HepG2 (cell line): ENCODE measurements at regions not wholly inside any gene's neighbourhood (a gene's known extent, or its start where the extent isn't known, plus 50 kb on each side); places are given as distances from the start of the nearest gene placed in this dataset.

ENCODE experiments used
- ATAC-seq: fragments of 200-7000 bp; cut with Tn5 transposase; 3 replicates; pipeline ENCODE4 v1.9.1; 2020; ENCODE audit warnings: mild to moderate bottlenecking, moderate library complexity
- BruUV-seq: library from RNA; stranded (reverse); fragments of 400-500 nt; replicated peaks from 2 replicates; lab custom pipeline; 2021; lab: Mats Ljungman, UMichigan
- CTCF ChIA-PET: fragments of 300-600 bp; formaldehyde crosslinking; extraction: SDS; loops from one replicate; lab custom pipeline; 2021; ENCODE audit warnings: low total read pairs, inconsistent platforms, low intra/inter-chr PET ratio; lab: Yijun Ruan, JAX
- POLR2A ChIA-PET: fragments of 350-600 bp; sonication (Branson Sonifier 250); formaldehyde crosslinking; loops from one replicate; lab custom pipeline; 2020; ENCODE audit warnings: antibody characterized with exemption, inconsistent platforms; lab: Yijun Ruan, JAX
- DNase-seq: peaks from one replicate; pipeline ENCODE4 v3.0.0-alpha.2; 2015; ENCODE audit warnings: low spot score
- FAIRE-seq: peaks from 3 replicates; lab custom pipeline; 2011; peaks lifted over from hg19 to GRCh38; lab: Jason Lieb, UNC
- H2AFZ ChIP-seq: one replicate; pipeline ENCODE4 v1.6.1; 2011; ENCODE audit warnings: low read length, inconsistent platforms
- H3K27ac ChIP-seq: fragments of 300-600 bp; 3 replicates; pipeline ENCODE4 v1.8.0; 2011; ENCODE audit warnings: mixed run types, mild to moderate bottlenecking, mixed read lengths, low read length, inconsistent platforms; ENCODE audit not compliant: insufficient read depth; ENCODE audit errors: extremely low read length
- H3K27me3 ChIP-seq, 2 experiments: fragments of 200-600 bp in 1 of 2; 2 replicates in 1 of 2; 3 replicates in 1 of 2; pipeline versions ENCODE4 v1.6.0 to v1.8.0; 2011; ENCODE audit warnings: low read length in 2 of 2, mild to moderate bottlenecking in 2 of 2, moderate library complexity in 2 of 2, inconsistent platforms in 1 of 2; ENCODE audit not compliant: insufficient read depth in 2 of 2, control insufficient read depth in 1 of 2
- H3K36me3 ChIP-seq, 2 experiments: fragments of 200-600 bp in 1 of 2; replicated peaks in 1 of 2; 2 replicates in 1 of 2; 3 replicates in 1 of 2; pipeline versions ENCODE4 v1.5.1 to v1.8.0; 2011; ENCODE audit warnings: low read length in 2 of 2, inconsistent platforms in 1 of 2; ENCODE audit not compliant: insufficient read depth in 2 of 2, control insufficient read depth in 1 of 2
- H3K4me1 ChIP-seq: 2 replicates; pipeline ENCODE4 v1.5.1; 2012; ENCODE audit warnings: low read length, inconsistent platforms; ENCODE audit not compliant: insufficient read depth
- H3K4me2 ChIP-seq: 2 replicates; pipeline ENCODE4 v1.6.0; 2011; ENCODE audit warnings: low read depth, low read length, inconsistent platforms
- H3K4me3 ChIP-seq, 3 experiments: fragments of 200-600 bp in 1 of 3; sonication (generic), shearing (Covaris generic) in 1 of 3; replicated peaks in 1 of 3; 2 replicates each; pipeline ENCODE4 v1.5.1; 2011 to 2016; ENCODE audit warnings: low read length in 3 of 3, inconsistent platforms in 2 of 3, low read depth in 2 of 3, mild to moderate bottlenecking in 2 of 3, control low read depth in 1 of 3, mixed read lengths in 1 of 3; ENCODE audit not compliant: insufficient read depth in 1 of 3
- H3K79me2 ChIP-seq: one replicate; pipeline ENCODE4 v1.6.1; 2011; ENCODE audit warnings: low read length, inconsistent platforms; ENCODE audit not compliant: insufficient read depth
- H3K9ac ChIP-seq: 2 replicates; pipeline ENCODE4 v1.6.0; 2011; ENCODE audit warnings: mild to moderate bottlenecking, low read depth, low read length, inconsistent platforms; ENCODE audit not compliant: insufficient read depth
- H3K9me3 ChIP-seq: 2 replicates; pipeline ENCODE4 v1.5.1; 2012; ENCODE audit warnings: mild to moderate bottlenecking, low read length
- H4K20me1 ChIP-seq: 2 replicates; pipeline ENCODE4 v1.6.0; 2011; ENCODE audit warnings: inconsistent platforms, mild to moderate bottlenecking, low read length, moderate library complexity; ENCODE audit not compliant: insufficient read depth
- ARID4A ChIP-seq: sonication (generic); formaldehyde crosslinking; IDR thresholded peaks from 2 replicates; pipeline ENCODE4 v1.5.0; 2020; ENCODE audit warnings: mild to moderate bottlenecking, missing genetic modification reagents, borderline replicate concordance
- CCAR2 ChIP-seq: fragments of 200-400 bp; formaldehyde crosslinking; optimal IDR thresholded peaks from 2 replicates; pipeline ENCODE3; 2018; ENCODE audit warnings: low read depth, mild to moderate bottlenecking, low read length, moderate library complexity
- FOSL2 ChIP-seq: sonication (generic); formaldehyde crosslinking; IDR thresholded peaks from 2 replicates; pipeline ENCODE4 v1.4.0; 2020; ENCODE audit warnings: missing genetic modification reagents
- HNF4A ChIP-seq: sonication (generic); formaldehyde crosslinking; IDR thresholded peaks from 2 replicates; pipeline ENCODE4 v1.4.0; 2020; ENCODE audit warnings: missing genetic modification reagents
- MAFF ChIP-seq: IDR thresholded peaks from 2 replicates; pipeline ENCODE4 v1.6.1; 2011; ENCODE audit warnings: low read depth, low read length, improper control_type of control experiment
- MAFK ChIP-seq, 2 experiments: IDR thresholded peaks in 1 of 2; conservative IDR thresholded peaks in 1 of 2; 2 replicates each; pipeline ENCODE4 v1.6.1; 2011; ENCODE audit warnings: improper control_type of control experiment in 2 of 2, low read length in 2 of 2
- SOX6 ChIP-seq, 2 experiments: fragments of 450-650 bp in 1 of 2; sonication (generic) in 1 of 2; formaldehyde crosslinking in 1 of 2; IDR thresholded peaks; 2 replicates each; pipeline versions ENCODE4 v1.4.0 to v1.6.1; 2017 to 2020; ENCODE audit warnings: antibody characterized with exemption in 1 of 2, mild to moderate bottlenecking in 1 of 2, missing genetic modification reagents in 1 of 2
- TCF7L2 ChIP-seq: IDR thresholded peaks from 2 replicates; pipeline ENCODE4 v1.6.1; 2011; ENCODE audit warnings: mild to moderate bottlenecking, low read depth, low read length, moderate library complexity
- THAP11 ChIP-seq: IDR thresholded peaks from 2 replicates; pipeline ENCODE4 v1.6.1; 2016; ENCODE audit warnings: missing biosample characterization, missing genetic modification reagents
- YEATS2 ChIP-seq: sonication (generic); formaldehyde crosslinking; IDR thresholded peaks from 2 replicates; pipeline ENCODE4 v1.4.0; 2020; ENCODE audit warnings: missing genetic modification reagents, borderline replicate concordance
- ZNF644 ChIP-seq: IDR thresholded peaks from 2 replicates; pipeline ENCODE4 v1.6.1; 2016; ENCODE audit warnings: low read depth
- ZNF746 ChIP-seq: sonication (generic); formaldehyde crosslinking; IDR thresholded peaks from 2 replicates; pipeline ENCODE4 v1.8.0; 2022; ENCODE audit warnings: mild to moderate bottlenecking, missing genetic modification reagents
- WGBS: methylation state at CpG from one replicate; pipeline ENCODE4 v1.1.6; 2017; ENCODE audit warnings: low lambda C conversion rate; 5-methylcytosine and 5-hydroxymethylcytosine counted together
- in situ Hi-C: cut with HindIII; loops from 2 replicates; pipeline ENCODE4 v1.10.0; 2017; ENCODE audit warnings: low pct_unique_long_range_greater_than_20kb; ENCODE audit not compliant: extremely low pct_ligation_motif_present
- intact Hi-C: fragments of 100-400 bp; cut with micrococcal nuclease; formaldehyde crosslinking; loops from one replicate; pipeline ENCODE4 v1.10.0; 2022; ENCODE audit not compliant: unreplicated experiment
- TF ChIP-seq, protein P1 (sequence below): sonication (generic); formaldehyde crosslinking; IDR thresholded peaks from 2 replicates; pipeline ENCODE4 v1.5.1; 2020; ENCODE audit warnings: mild to moderate bottlenecking, missing genetic modification reagents, moderate library complexity
- TF ChIP-seq, protein P2 (sequence below): sonication (generic); formaldehyde crosslinking; conservative IDR thresholded peaks from 2 replicates; pipeline ENCODE4 v1.4.0; 2020; ENCODE audit warnings: missing genetic modification reagents

GRCh38 chr11:86174101-86175046 is 70.2 kb upstream of the EED start:
- CTCF ChIA-PET, result no interaction called here
- no peaks in the 10 kb centered on the region for H3K36me3 ChIP-seq
- FAIRE-seq, result peak; percentile 15
- POLR2A ChIA-PET, result no interaction called here
- WGBS, result 13% methylated on average over 5 of the region's 8 CpGs
- H3K9me3 ChIP-seq, result no peaks in the 10 kb centered on the region
- DNase-seq, result peak; percentile 61
- H3K27ac ChIP-seq, result no peak overlapping the region
- intact Hi-C loops (no loop called here), in situ Hi-C loops (no loop called here)
- ATAC-seq, result peak; percentile 91
- H2AFZ ChIP-seq, result no peak overlapping the region
- no peaks in the 10 kb centered on the region for H3K79me2 ChIP-seq
- peak overlapping the region; percentile 42 for H3K4me2 ChIP-seq
- no peak overlapping the region for H3K9ac ChIP-seq
- peaks cover 40% of the 10 kb centered on the region for H3K4me1 ChIP-seq
- no peaks in the 10 kb centered on the region for H4K20me1 ChIP-seq
- H3K27me3 ChIP-seq, result no peaks in the 10 kb centered on the region; a peak in 1 of 5 replicates
- BruUV-seq, result no TSS peak
- no peak overlapping the region for H3K4me3 ChIP-seq
- no peak for TF ChIP-seq THAP11 (CRISPR knock-in tag)
- no peak for TF ChIP-seq ARID4A (CRISPR knock-in tag)
- TF ChIP-seq TCF7L2, result no peak
- TF ChIP-seq ZNF644 (CRISPR knock-in tag), result no peak
- TF ChIP-seq CCAR2, result no peak
- TF ChIP-seq HNF4A (CRISPR knock-in tag), result peak; percentile 46; the same call in 1 of the 2 replicates
- no peak for TF ChIP-seq YEATS2 (CRISPR knock-in tag)
- TF ChIP-seq, protein P1, sequence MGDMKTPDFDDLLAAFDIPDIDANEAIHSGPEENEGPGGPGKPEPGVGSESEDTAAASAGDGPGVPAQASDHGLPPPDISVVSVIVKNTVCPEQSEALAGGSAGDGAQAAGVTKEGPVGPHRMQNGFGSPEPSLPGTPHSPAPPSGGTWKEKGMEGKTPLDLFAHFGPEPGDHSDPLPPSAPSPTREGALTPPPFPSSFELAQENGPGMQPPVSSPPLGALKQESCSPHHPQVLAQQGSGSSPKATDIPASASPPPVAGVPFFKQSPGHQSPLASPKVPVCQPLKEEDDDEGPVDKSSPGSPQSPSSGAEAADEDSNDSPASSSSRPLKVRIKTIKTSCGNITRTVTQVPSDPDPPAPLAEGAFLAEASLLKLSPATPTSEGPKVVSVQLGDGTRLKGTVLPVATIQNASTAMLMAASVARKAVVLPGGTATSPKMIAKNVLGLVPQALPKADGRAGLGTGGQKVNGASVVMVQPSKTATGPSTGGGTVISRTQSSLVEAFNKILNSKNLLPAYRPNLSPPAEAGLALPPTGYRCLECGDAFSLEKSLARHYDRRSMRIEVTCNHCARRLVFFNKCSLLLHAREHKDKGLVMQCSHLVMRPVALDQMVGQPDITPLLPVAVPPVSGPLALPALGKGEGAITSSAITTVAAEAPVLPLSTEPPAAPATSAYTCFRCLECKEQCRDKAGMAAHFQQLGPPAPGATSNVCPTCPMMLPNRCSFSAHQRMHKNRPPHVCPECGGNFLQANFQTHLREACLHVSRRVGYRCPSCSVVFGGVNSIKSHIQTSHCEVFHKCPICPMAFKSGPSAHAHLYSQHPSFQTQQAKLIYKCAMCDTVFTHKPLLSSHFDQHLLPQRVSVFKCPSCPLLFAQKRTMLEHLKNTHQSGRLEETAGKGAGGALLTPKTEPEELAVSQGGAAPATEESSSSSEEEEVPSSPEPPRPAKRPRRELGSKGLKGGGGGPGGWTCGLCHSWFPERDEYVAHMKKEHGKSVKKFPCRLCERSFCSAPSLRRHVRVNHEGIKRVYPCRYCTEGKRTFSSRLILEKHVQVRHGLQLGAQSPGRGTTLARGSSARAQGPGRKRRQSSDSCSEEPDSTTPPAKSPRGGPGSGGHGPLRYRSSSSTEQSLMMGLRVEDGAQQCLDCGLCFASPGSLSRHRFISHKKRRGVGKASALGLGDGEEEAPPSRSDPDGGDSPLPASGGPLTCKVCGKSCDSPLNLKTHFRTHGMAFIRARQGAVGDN (CRISPR knock-in tag), result peak; percentile 24; the same call in 1 of the 2 replicates
- no peak for TF ChIP-seq SOX6 (IDR thresholded peaks at IDR 0.05)
- 0 out of 2 replicates have a peak, but pooled peaks have one; percentile 17 for TF ChIP-seq SOX6 (CRISPR knock-in tag; IDR thresholded peaks at IDR 0.05)
- peak; percentile 38; the same call in 1 of the 2 replicates for TF ChIP-seq MAFF
- no peak for TF ChIP-seq ZNF746
- TF ChIP-seq MAFK (conservative IDR thresholded peaks at IDR 0.05 in 1 of 2, IDR thresholded peaks at IDR 0.05 in 1 of 2; ENCODE audit: low read length in 2 of 2), result peak; percentile 30 to 41; a peak in 3 of 4 replicates
- peak; percentile 59 for TF ChIP-seq FOSL2 (CRISPR knock-in tag)
- TF ChIP-seq, protein P2, sequence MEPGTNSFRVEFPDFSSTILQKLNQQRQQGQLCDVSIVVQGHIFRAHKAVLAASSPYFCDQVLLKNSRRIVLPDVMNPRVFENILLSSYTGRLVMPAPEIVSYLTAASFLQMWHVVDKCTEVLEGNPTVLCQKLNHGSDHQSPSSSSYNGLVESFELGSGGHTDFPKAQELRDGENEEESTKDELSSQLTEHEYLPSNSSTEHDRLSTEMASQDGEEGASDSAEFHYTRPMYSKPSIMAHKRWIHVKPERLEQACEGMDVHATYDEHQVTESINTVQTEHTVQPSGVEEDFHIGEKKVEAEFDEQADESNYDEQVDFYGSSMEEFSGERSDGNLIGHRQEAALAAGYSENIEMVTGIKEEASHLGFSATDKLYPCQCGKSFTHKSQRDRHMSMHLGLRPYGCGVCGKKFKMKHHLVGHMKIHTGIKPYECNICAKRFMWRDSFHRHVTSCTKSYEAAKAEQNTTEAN (CRISPR knock-in tag), result no peak
